GM12892 (cell line): ENCODE measurements at regions not wholly inside any gene's neighbourhood (a gene's known extent, or its start where the extent isn't known, plus 50 kb on each side); places are given as distances from the start of the nearest gene placed in this dataset.

Experiments
- DNase-seq: peaks from one replicate; pipeline ENCODE4 v3.0.0; 2011; ENCODE audit not compliant: insufficient read length
- FAIRE-seq: peaks from 2 replicates; lab custom pipeline; 2011; peaks lifted over from hg19 to GRCh38; lab: Jason Lieb, UNC
- POLR2A ChIP-seq: IDR thresholded peaks from 2 replicates; pipeline ENCODE4 v1.6.1; 2011; ENCODE audit warnings: low read depth, low read length, control low read depth
- POLR2AphosphoS5 ChIP-seq: IDR thresholded peaks from 2 replicates; pipeline ENCODE4 v1.6.1; 2011; ENCODE audit warnings: low read depth, low read length, control low read depth
- TAF1 ChIP-seq: IDR thresholded peaks from 2 replicates; pipeline ENCODE4 v1.6.1; 2011; ENCODE audit warnings: low read depth, mild to moderate bottlenecking, control low read depth, low read length, borderline replicate concordance

- TF ChIP-seq TAF1: no peak
- no peak for TF ChIP-seq POLR2A
- TF ChIP-seq POLR2AphosphoS5: no peak
- no peak for FAIRE-seq
- DNase-seq: no peak
Observed at GRCh38 chr1:94336991-94337390, 81.2 kb upstream of the ABCD3 start.

- peak; percentile 91 for FAIRE-seq
- no peak for DNase-seq
- no peak for TF ChIP-seq POLR2A
- no peak for TF ChIP-seq TAF1
Observed at GRCh38 chr1:94335950-94336349, 82.2 kb upstream of the ABCD3 start.

- DNase-seq (no peak), FAIRE-seq (no peak)
- TF ChIP-seq TAF1: no peak
Observed at GRCh38 chr1:94335447-94335846, 82.7 kb upstream of the ABCD3 start.

- FAIRE-seq (peak; percentile 79), DNase-seq (no peak)
- TF ChIP-seq TAF1 (no peak), POLR2AphosphoS5 (no peak), POLR2A (no peak)
Observed at GRCh38 chr1:94334764-94335163, 83.4 kb upstream of the ABCD3 start.

DNA sequence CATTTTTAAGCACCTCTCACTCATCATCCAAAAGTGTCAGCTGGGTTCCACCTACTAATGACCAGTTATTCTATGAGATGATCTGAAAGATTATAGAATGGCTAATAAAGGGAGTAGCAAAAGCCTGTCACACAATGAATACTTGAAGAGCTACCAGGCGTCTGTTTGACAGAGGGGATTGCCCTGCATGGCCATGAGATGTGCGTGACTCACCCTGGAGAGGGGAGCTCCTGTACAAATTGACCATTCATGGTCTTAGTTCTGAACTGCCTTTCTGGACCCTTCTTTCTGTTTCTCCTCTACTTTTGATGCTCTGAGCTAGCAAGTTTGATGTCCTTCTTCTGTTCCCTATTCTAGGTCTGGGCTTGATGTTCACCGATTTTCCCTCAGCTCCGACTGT, 85.2 kb upstream of the ABCD3 start:
- FAIRE-seq (peak; percentile 70), DNase-seq (no peak)
- TF ChIP-seq POLR2AphosphoS5 (no peak), POLR2A (no peak), TAF1 (no peak)

- TF ChIP-seq POLR2A (no peak), TAF1 (no peak), POLR2AphosphoS5 (no peak)
- DNase-seq (no peak), FAIRE-seq (no peak)
Observed at GRCh38 chr1:94332516-94332915, 85.7 kb upstream of the ABCD3 start.

DNA sequence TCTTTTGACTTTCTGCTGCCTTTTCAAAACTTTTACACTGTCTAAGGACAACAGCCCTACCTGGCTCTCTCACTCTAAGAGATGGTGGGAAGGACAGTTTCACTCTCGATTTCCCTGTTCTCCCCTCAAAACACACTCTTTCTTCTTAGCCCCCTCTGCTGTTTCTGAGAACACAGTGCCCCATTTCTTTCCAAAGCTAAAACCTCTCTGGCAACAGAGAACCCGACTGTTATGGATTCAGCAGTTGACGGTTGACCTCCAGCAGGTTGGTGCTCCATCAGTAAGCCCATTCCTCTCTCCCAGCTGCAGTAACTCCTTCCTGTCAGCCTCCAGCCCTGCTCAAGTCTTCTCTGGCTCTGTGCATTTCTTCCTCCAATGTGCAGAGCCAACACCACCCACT, 88.2 kb upstream of the ABCD3 start:
- no peak for FAIRE-seq
- TF ChIP-seq POLR2A (no peak), TAF1 (no peak), POLR2AphosphoS5 (no peak)
- no peak for DNase-seq

DNA sequence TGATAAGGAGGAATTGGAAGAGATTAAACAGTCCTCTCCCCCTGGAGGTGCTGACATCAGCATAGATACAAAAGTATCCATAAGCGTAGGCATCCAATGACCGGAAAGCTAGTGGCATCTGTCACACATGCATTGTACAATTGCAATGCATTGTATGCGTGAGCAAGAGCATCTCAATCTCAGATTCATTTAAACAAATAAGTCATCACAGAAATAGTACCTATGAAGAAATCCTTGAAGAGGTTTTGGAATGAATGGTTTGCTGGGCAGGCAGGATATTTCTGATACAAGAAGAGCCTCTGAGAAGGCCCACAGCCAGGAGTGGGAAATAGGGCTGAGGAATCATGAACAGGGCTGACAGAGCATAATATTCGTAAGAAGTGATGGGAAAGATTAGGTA, 88.9 kb upstream of the ABCD3 start:
- TF ChIP-seq TAF1: no peak
- no peak for TF ChIP-seq POLR2A
- TF ChIP-seq POLR2AphosphoS5: no peak
- DNase-seq (no peak), FAIRE-seq (no peak)

DNA sequence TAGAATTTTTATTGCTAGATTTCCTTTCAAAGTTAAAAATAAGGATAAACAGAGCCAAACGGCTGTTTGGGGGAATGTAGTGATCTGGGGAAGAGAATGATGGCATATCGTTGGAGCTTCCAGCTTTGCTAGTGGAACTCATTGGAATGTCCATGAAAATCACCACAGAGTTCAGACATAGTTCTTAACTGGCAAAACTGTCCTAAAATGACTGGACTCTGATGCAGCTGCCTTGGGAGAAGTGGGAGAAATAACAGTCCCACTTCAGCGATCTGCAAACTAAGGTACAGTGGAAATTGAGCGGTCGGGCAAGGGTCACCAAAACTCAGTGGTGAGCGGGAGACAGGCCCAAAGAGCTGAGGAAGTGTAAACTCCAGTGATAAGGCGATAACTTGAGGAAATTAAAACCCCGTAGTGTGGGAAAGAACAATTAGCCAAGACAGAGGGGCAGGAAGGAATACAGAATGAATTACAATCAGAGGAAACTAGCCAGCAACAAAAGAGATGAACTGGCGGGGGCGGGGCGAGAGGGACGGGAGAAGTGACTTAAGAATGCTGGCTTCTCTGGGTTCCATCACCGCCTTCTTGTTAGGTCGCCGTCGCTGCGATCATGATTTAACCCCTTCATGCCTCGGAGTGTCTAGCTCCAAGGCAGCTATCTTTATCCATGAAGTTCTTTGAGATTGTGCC, 89.8 kb upstream of the ARHGAP29 start:
- FAIRE-seq: no peak
- TF ChIP-seq POLR2A: no peak
- DNase-seq: no peak

DNA sequence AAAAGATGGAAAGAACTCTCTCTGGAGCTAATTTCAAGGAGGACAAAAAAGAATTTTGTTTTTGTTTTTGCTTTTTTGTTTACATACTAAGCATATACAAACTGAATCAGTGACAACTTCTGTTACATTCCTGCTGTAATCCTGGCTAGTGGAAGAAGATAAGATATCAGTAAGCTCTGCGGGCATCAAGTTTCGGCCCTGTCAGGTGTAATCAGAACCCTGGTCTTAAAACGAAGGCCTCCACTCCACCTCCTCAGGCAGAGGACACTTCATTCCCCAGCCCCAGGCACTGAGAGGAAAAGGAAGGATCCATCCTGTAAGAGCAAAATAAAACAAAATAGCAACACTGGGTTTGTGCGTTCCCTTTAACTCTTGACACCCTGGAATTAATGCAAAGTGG, 88.9 kb upstream of the ARHGAP29 start:
- FAIRE-seq (no peak), DNase-seq (no peak)
- TF ChIP-seq POLR2AphosphoS5 (no peak), TAF1 (no peak), POLR2A (no peak)

GRCh38 chr1:94325377-94326302, 88.3 kb upstream of the ARHGAP29 start:
- no peak for FAIRE-seq
- no peak for TF ChIP-seq TAF1
- TF ChIP-seq POLR2AphosphoS5: no peak
- TF ChIP-seq POLR2A: no peak
- no peak for DNase-seq

GRCh38 chr1:94324178-94324544, 86.8 kb upstream of the ARHGAP29 start:
- FAIRE-seq: no peak
- DNase-seq: no peak
- TF ChIP-seq POLR2AphosphoS5 (no peak), POLR2A (no peak), TAF1 (no peak)
